Thoracic aorta (tissue), 2 donors: ENCODE measurements at regions not wholly inside any gene's neighbourhood (a gene's known extent, or its start where the extent isn't known, plus 50 kb on each side); places are given as distances from the start of the nearest gene placed in this dataset.

Source experiments
- ATAC-seq: fragments of 150-250 bp; one replicate; pipeline ENCODE4 v1.8.0; 2017; ENCODE audit warnings: low read depth; ENCODE audit not compliant: insufficient number of reproducible peaks, low FRiP score
- DNase-seq: peaks from one replicate; pipeline ENCODE4 v3.0.0-alpha.2; 2020; ENCODE audit warnings: low spot score
- H3K27ac ChIP-seq, 2 donors: fragments of 200-600 bp; sonication (generic); 1 replicate in 1 of 2; 2 replicates in 1 of 2; pipeline ENCODE4 v1.5.1; 2016; ENCODE audit warnings: mild to moderate bottlenecking in 2 of 2, moderate library complexity in 2 of 2
- H3K27me3 ChIP-seq: fragments of 200-600 bp; sonication (generic); replicated peaks from 2 replicates; pipeline ENCODE4 v1.6.0; 2016; ENCODE audit warnings: mild to moderate bottlenecking; ENCODE audit not compliant: insufficient read depth
- H3K36me3 ChIP-seq: fragments of 200-600 bp; sonication (generic); one replicate; pipeline ENCODE4 v1.5.1; 2016
- H3K4me1 ChIP-seq, 2 donors: fragments of 200-600 bp; sonication (generic); 1 replicate in 1 of 2; 2 replicates in 1 of 2; pipeline versions ENCODE4 v1.5.1 to v1.6.0; 2016; ENCODE audit warnings: low read depth in 2 of 2, mild to moderate bottlenecking in 1 of 2; ENCODE audit not compliant: control insufficient read depth in 1 of 2
- H3K4me3 ChIP-seq: fragments of 200-600 bp; sonication (generic); 2 replicates; pipeline ENCODE4 v1.5.1; 2016; ENCODE audit warnings: mild to moderate bottlenecking
- H3K9me3 ChIP-seq: fragments of 200-600 bp; sonication (generic); 2 replicates; pipeline ENCODE4 v1.5.1; 2016
- CTCF ChIP-seq: fragments of 200-600 bp; sonication (generic); IDR thresholded peaks from one replicate; pipeline ENCODE4 v1.5.1; 2019; ENCODE audit warnings: antibody characterized with exemption

- no peaks in the 10 kb centered on the region for H3K27me3 ChIP-seq
- no peaks in the 10 kb centered on the region for H3K9me3 ChIP-seq
- ATAC-seq (no peak), DNase-seq (no peak)
- H3K27ac ChIP-seq = no peak overlapping the region
- no peaks in the 10 kb centered on the region for H3K36me3 ChIP-seq
- no peak for TF ChIP-seq CTCF
- H3K4me1 ChIP-seq = no peaks in the 10 kb centered on the region
- no peak overlapping the region for H3K4me3 ChIP-seq
Measured at GRCh38 chr13:34085204-34085603, 267.3 kb downstream of the RFC3 start.

GRCh38 chr13:34086281-34086680 is 268.3 kb downstream of the RFC3 start:
- DNase-seq (no peak), ATAC-seq (no peak)
- no peaks in the 10 kb centered on the region for H3K9me3 ChIP-seq
- no peak overlapping the region for H3K4me3 ChIP-seq
- TF ChIP-seq CTCF = no peak
- H3K36me3 ChIP-seq = no peaks in the 10 kb centered on the region
- no peak overlapping the region for H3K27ac ChIP-seq
- H3K4me1 ChIP-seq = no peaks in the 10 kb centered on the region
- no peaks in the 10 kb centered on the region for H3K27me3 ChIP-seq

GRCh38 chr13:34087791-34088190 is 269.8 kb downstream of the RFC3 start:
- Histone ChIP-seq H3K27ac (no peak overlapping the region), H3K36me3 (no peaks in the 10 kb centered on the region), H3K4me3 (no peak overlapping the region), H3K4me1 (no peaks in the 10 kb centered on the region), H3K9me3 (no peaks in the 10 kb centered on the region), H3K27me3 (no peaks in the 10 kb centered on the region)
- ATAC-seq (no peak), DNase-seq (no peak)
- TF ChIP-seq CTCF = no peak

GRCh38 chr13:34103854-34104253 is 285.9 kb downstream of the RFC3 start:
- Histone ChIP-seq H3K4me3 (no peak overlapping the region), H3K27ac (no peak overlapping the region), H3K27me3 (no peaks in the 10 kb centered on the region), H3K36me3 (no peaks in the 10 kb centered on the region), H3K4me1 (no peaks in the 10 kb centered on the region), H3K9me3 (no peaks in the 10 kb centered on the region)
- DNase-seq (no peak), ATAC-seq (no peak)
- TF ChIP-seq CTCF = no peak

GRCh38 chr13:34104853-34105252 is 286.9 kb downstream of the RFC3 start:
- ATAC-seq (no peak), DNase-seq (no peak)
- no peak overlapping the region for H3K27ac ChIP-seq
- no peaks in the 10 kb centered on the region for H3K4me1 ChIP-seq
- no peak for TF ChIP-seq CTCF
- H3K27me3 ChIP-seq = no peaks in the 10 kb centered on the region
- no peak overlapping the region for H3K4me3 ChIP-seq
- H3K36me3 ChIP-seq = no peaks in the 10 kb centered on the region
- peaks cover 7% of the 10 kb centered on the region for H3K9me3 ChIP-seq
